K562 (cell line): ENCODE measurements at regions not wholly inside any gene's neighbourhood (a gene's known extent, or its start where the extent isn't known, plus 50 kb on each side); places are given as distances from the start of the nearest gene placed in this dataset.
A peak's percentile ranks its signal among the peaks of the same experiment; 100 is the strongest.

Experiments
- C11orf30 ChIP-seq: fragments of 450-650 bp; IDR thresholded peaks from 2 replicates; pipeline ENCODE4 v1.6.1; 2016; ENCODE audit warnings: low read depth, mild to moderate bottlenecking
- CHD4 ChIP-seq: fragments of 200-600 bp; sonication (generic); IDR thresholded peaks from 3 replicates; pipeline ENCODE4 v1.6.1; 2012; ENCODE audit warnings: low read depth, mild to moderate bottlenecking, mixed read lengths, low read length, inconsistent platforms; ENCODE audit not compliant: insufficient read depth, insufficient replicate concordance, poor library complexity, severe bottlenecking
- CHD7 ChIP-seq: fragments of 200-600 bp; sonication (generic); IDR thresholded peaks from one replicate; pipeline ENCODE4 v1.6.1; 2012; ENCODE audit warnings: mild to moderate bottlenecking, low read depth, low read length, inconsistent platforms
- CUX1 ChIP-seq: fragments of 200-800 bp; sonication (Bioruptor generic); IDR thresholded peaks from 2 replicates; pipeline ENCODE4 v1.6.1; 2016; ENCODE audit warnings: missing genetic modification characterization, missing compliant biosample characterization
- KDM1A ChIP-seq, 2 experiments: fragments of 450-650 bp; IDR thresholded peaks; 2 replicates each; pipeline ENCODE4 v1.6.1; 2016; ENCODE audit warnings: mild to moderate bottlenecking in 2 of 2
- MTF1 ChIP-seq: fragments of 250-450 bp; sonication (Bioruptor Pico); IDR thresholded peaks from 2 replicates; pipeline ENCODE4 v1.9.0; 2021; ENCODE audit warnings: moderate library complexity, mild to moderate bottlenecking, inconsistent platforms, borderline replicate concordance
- NR3C1 ChIP-seq: sonication (generic); formaldehyde crosslinking; IDR thresholded peaks from 2 replicates; pipeline ENCODE4 v1.8.1; 2022; ENCODE audit warnings: missing genetic modification reagents
- RBM39 ChIP-seq: fragments of 200-400 bp; formaldehyde crosslinking; optimal IDR thresholded peaks from 2 replicates; pipeline ENCODE3; 2018; ENCODE audit warnings: low read depth, low read length
- SMARCA5 ChIP-seq: fragments of 450-650 bp; IDR thresholded peaks from 2 replicates; pipeline ENCODE4 v1.6.1; 2016
- TCFL5 ChIP-seq: fragments of 250-450 bp; sonication (Bioruptor Pico); conservative IDR thresholded peaks from 2 replicates; pipeline ENCODE4 v1.6.1; 2021; ENCODE audit warnings: mild to moderate bottlenecking, moderate library complexity, matching md5 sums
- ZNF121 ChIP-seq: sonication (generic); formaldehyde crosslinking; conservative IDR thresholded peaks from 2 replicates; pipeline ENCODE4 v1.8.0; 2022; ENCODE audit warnings: missing genetic modification reagents

- no peak for TF ChIP-seq CHD4
- peak; percentile 62; the same call in 1 of the 2 replicates for TF ChIP-seq SMARCA5
- peak; percentile 84 for TF ChIP-seq C11orf30
- no peak for TF ChIP-seq CUX1
- TF ChIP-seq ZNF121 (CRISPR knock-in tag): no peak
- no peak for TF ChIP-seq TCFL5 (CRISPR knock-in tag)
- TF ChIP-seq NR3C1 (CRISPR knock-in tag): no peak
- TF ChIP-seq RBM39: no peak
- TF ChIP-seq KDM1A (IDR thresholded peaks at IDR 0.05): peak; percentile 65 to 74
- TF ChIP-seq MTF1 (CRISPR knock-in tag): no peak
- TF ChIP-seq CHD7: no peak
Measured at GRCh38 chr2:171225302-171225980, 64.7 kb upstream of the TLK1 start (continued).
